ENCODE measurements at regions not wholly inside any gene's neighbourhood (a gene's known extent, or its start where the extent isn't known, plus 50 kb on each side); places are given as distances from the start of the nearest gene placed in this dataset.

DNA sequence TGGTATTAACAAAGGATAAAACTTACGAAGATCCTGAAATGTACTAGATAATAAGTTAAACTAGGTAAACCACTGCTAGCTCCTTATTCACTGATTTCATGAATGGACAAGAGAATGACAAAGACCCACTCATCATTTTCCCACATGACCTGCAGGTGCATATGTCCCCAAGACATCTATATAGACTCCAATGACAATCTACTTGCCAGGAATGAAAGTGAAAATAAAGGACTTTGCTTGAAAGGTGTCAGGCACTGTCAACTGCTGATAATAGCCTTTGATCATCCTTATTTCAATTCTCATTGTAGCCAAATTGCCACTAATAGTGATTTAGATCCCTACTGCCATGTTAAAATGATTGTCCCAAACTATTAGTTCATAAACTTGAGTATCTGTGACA is 321.8 kb downstream of the HACE1 start:
- CTCF ChIA-PET, result no interaction called here
- DNase-seq (ENCODE audit: extremely low spot score), result no peak
- TF ChIP-seq ARNT (IDR thresholded peaks at IDR 0.05) (no peak), FOXM1 (IDR thresholded peaks at IDR 0.05; ENCODE audit: borderline replicate concordance) (no peak), L3MBTL2 (conservative IDR thresholded peaks at IDR 0.05) (no peak), ZNF384 (IDR thresholded peaks at IDR 0.05) (no peak), LEF1 (IDR thresholded peaks at IDR 0.05; ENCODE audit: borderline replicate concordance) (no peak), SP1 (IDR thresholded peaks at IDR 0.05) (no peak), NFRKB (IDR thresholded peaks at IDR 0.05) (no peak)
- POLR2A ChIA-PET, result no interaction called here

- no peak for DNase-seq (ENCODE audit: extremely low spot score)
- ChIA-PET POLR2A (no interaction called here), CTCF (no interaction called here)
- TF ChIP-seq LEF1 (IDR thresholded peaks at IDR 0.05; ENCODE audit: borderline replicate concordance) (no peak), L3MBTL2 (conservative IDR thresholded peaks at IDR 0.05) (no peak), NFRKB (IDR thresholded peaks at IDR 0.05) (no peak), CTBP1 (IDR thresholded peaks at IDR 0.05; ENCODE audit: borderline replicate concordance) (no peak), FOXK2 (IDR thresholded peaks at IDR 0.05) (no peak), ZNF384 (IDR thresholded peaks at IDR 0.05) (no peak), ARNT (IDR thresholded peaks at IDR 0.05) (no peak), TARDBP (IDR thresholded peaks at IDR 0.05) (no peak), HDGF (IDR thresholded peaks at IDR 0.05; ENCODE audit: borderline replicate concordance) (no peak), SP1 (IDR thresholded peaks at IDR 0.05) (no peak)
Observed at GRCh38 chr6:104537180-104537579, 322.5 kb downstream of the HACE1 start.

GRCh38 chr6:104532462-104532861 is 327.3 kb downstream of the HACE1 start:
- CTCF ChIA-PET, result no interaction called here
- DNase-seq (ENCODE audit: extremely low spot score), result no peak
- TF ChIP-seq ELF4 (IDR thresholded peaks at IDR 0.05) (no peak), L3MBTL2 (conservative IDR thresholded peaks at IDR 0.05) (no peak), TARDBP (IDR thresholded peaks at IDR 0.05) (no peak), LEF1 (IDR thresholded peaks at IDR 0.05; ENCODE audit: borderline replicate concordance) (no peak), SP1 (IDR thresholded peaks at IDR 0.05) (no peak), CTBP1 (IDR thresholded peaks at IDR 0.05; ENCODE audit: borderline replicate concordance) (no peak), FOXM1 (IDR thresholded peaks at IDR 0.05; ENCODE audit: borderline replicate concordance) (no peak), SUZ12 (IDR thresholded peaks at IDR 0.05) (no peak), FOXK2 (IDR thresholded peaks at IDR 0.05) (no peak), NFRKB (IDR thresholded peaks at IDR 0.05) (no peak), ZNF384 (IDR thresholded peaks at IDR 0.05) (no peak), HDGF (IDR thresholded peaks at IDR 0.05; ENCODE audit: borderline replicate concordance) (no peak)
- POLR2A ChIA-PET, result no interaction called here

GRCh38 chr6:104531646-104532045 is 328.1 kb downstream of the HACE1 start:
- ChIA-PET CTCF (no interaction called here), POLR2A (no interaction called here)
- no peak for DNase-seq (ENCODE audit: extremely low spot score)
- no peak for TF ChIP-seq FOXA1 (IDR thresholded peaks at IDR 0.05)
- no peak for TF ChIP-seq BHLHE40 (IDR thresholded peaks at IDR 0.05; ENCODE audit: borderline replicate concordance)
- no peak for TF ChIP-seq TARDBP (IDR thresholded peaks at IDR 0.05)
- TF ChIP-seq NFRKB (IDR thresholded peaks at IDR 0.05), result no peak
- no peak for TF ChIP-seq ARNT (IDR thresholded peaks at IDR 0.05)
- no peak for TF ChIP-seq ELF4 (IDR thresholded peaks at IDR 0.05)

DNA sequence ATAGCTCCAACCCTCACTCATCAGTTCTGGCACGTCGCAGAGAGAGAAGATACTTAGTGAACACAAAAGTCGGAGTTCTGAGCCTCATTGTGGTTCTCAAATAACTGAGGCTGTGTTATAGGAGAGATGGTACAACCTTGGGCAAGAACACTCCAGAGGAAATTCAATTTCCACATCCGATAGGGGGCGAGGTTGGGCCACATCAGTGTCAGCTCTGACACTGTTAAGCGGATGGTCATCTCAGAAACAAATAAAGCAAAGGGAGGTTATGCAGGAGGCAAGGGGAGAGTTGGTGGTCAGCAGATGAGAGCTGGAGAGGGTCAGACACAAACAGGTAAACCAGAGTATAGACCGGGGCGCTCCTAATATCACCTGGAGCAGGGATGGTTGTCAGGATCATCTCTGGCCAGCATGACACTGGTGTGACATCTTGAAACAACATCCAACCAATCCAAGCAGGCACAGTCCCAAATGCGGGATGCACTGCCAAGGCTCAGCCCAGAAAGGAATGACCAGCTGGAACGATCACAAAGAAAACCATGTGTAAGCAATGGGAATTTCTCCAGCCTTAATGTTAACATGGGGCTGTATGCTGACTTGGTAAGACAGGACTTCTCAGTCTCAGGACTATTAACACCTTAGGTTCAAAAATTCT is 331.8 kb downstream of the HACE1 start:
- no peak for TF ChIP-seq HDGF (IDR thresholded peaks at IDR 0.05; ENCODE audit: borderline replicate concordance)
- no peak for TF ChIP-seq SUZ12 (IDR thresholded peaks at IDR 0.05)
- no peak for TF ChIP-seq TARDBP (IDR thresholded peaks at IDR 0.05)
- no peak for TF ChIP-seq ARNT (IDR thresholded peaks at IDR 0.05)
- TF ChIP-seq NFRKB (IDR thresholded peaks at IDR 0.05), result no peak
- TF ChIP-seq, protein P1, sequence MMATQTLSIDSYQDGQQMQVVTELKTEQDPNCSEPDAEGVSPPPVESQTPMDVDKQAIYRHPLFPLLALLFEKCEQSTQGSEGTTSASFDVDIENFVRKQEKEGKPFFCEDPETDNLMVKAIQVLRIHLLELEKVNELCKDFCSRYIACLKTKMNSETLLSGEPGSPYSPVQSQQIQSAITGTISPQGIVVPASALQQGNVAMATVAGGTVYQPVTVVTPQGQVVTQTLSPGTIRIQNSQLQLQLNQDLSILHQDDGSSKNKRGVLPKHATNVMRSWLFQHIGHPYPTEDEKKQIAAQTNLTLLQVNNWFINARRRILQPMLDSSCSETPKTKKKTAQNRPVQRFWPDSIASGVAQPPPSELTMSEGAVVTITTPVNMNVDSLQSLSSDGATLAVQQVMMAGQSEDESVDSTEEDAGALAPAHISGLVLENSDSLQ (IDR thresholded peaks at IDR 0.05), result no peak
- TF ChIP-seq FOXA1 (IDR thresholded peaks at IDR 0.05), result no peak
- no peak for TF ChIP-seq ELF4 (IDR thresholded peaks at IDR 0.05)
- TF ChIP-seq L3MBTL2 (conservative IDR thresholded peaks at IDR 0.05), result no peak
- TF ChIP-seq SP1 (IDR thresholded peaks at IDR 0.05), result no peak
- CTCF ChIA-PET, result interaction anchor here (0.6 to 0.7 kb wide), 2 partner anchors 142 to 253 kb away, joined by 3 to 4 read pairs; no protein-coding TSS in a partner anchor
- DNase-seq (ENCODE audit: extremely low spot score), result peak; percentile 22
- POLR2A ChIA-PET, result no interaction called here

DNA sequence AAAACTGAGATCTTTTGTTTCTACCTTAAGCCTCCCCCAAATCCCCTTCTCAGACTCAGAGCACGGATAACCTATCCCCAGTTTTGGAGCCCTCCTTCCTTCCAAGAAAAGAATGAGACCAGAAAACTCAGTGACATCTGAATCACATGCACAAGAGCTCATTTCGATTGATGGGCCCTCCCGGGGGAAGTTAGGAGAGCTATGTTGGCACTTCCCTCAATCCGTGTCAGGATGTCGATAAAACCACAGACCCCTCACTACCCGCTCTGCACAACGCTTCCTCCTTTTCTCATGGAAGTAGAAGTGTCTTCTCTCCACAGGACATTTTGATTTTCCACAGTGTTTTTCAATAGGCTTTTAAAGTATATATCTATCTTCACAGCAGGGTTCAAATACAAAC is 332.4 kb downstream of the HACE1 start:
- ChIA-PET CTCF (interaction anchor here (0.7 kb wide), 1 partner anchor 253 kb away, joined by 3 read pairs; no protein-coding TSS in a partner anchor), POLR2A (no interaction called here)
- TF ChIP-seq ELF4 (IDR thresholded peaks at IDR 0.05) (no peak), ARNT (IDR thresholded peaks at IDR 0.05) (no peak), TARDBP (IDR thresholded peaks at IDR 0.05) (no peak), L3MBTL2 (conservative IDR thresholded peaks at IDR 0.05) (no peak), BHLHE40 (IDR thresholded peaks at IDR 0.05; ENCODE audit: borderline replicate concordance) (no peak), SUZ12 (IDR thresholded peaks at IDR 0.05) (no peak), HDGF (IDR thresholded peaks at IDR 0.05; ENCODE audit: borderline replicate concordance) (no peak), FOXA1 (IDR thresholded peaks at IDR 0.05) (no peak), ZNF384 (IDR thresholded peaks at IDR 0.05) (no peak), LEF1 (IDR thresholded peaks at IDR 0.05; ENCODE audit: borderline replicate concordance) (no peak), NFRKB (IDR thresholded peaks at IDR 0.05) (no peak), FOXK2 (IDR thresholded peaks at IDR 0.05) (no peak), FOXM1 (IDR thresholded peaks at IDR 0.05; ENCODE audit: borderline replicate concordance) (no peak), SP1 (IDR thresholded peaks at IDR 0.05) (no peak), CTBP1 (IDR thresholded peaks at IDR 0.05; ENCODE audit: borderline replicate concordance) (no peak)
- TF ChIP-seq, protein P1 (IDR thresholded peaks at IDR 0.05), result no peak
- no peak for DNase-seq (ENCODE audit: extremely low spot score)

GRCh38 chr6:104526376-104526775 is 333.3 kb downstream of the HACE1 start:
- ChIA-PET POLR2A (no interaction called here), CTCF (interaction anchor here (1.1 kb wide), 1 partner anchor 13 kb away, joined by 3 read pairs; no protein-coding TSS in a partner anchor)
- no peak for DNase-seq (ENCODE audit: extremely low spot score)
- TF ChIP-seq FOXM1 (IDR thresholded peaks at IDR 0.05; ENCODE audit: borderline replicate concordance), result no peak
- no peak for TF ChIP-seq ELF4 (IDR thresholded peaks at IDR 0.05)
- TF ChIP-seq LEF1 (IDR thresholded peaks at IDR 0.05; ENCODE audit: borderline replicate concordance), result no peak
